ENCODE measurements at regions not wholly inside any gene's neighbourhood (a gene's known extent, or its start where the extent isn't known, plus 50 kb on each side); places are given as distances from the start of the nearest gene placed in this dataset.
"Not testable (repeated sequence)": the region's sequence is repeated elsewhere in the genome, so short reads cannot be mapped to it uniquely, and the experiment has no call there.

GRCh38 chr20:16864963-16865362 is 116.8 kb downstream of the OTOR start:
- no peak for DNase-seq

- no peak for DNase-seq
These were observed 117.2 kb downstream of the OTOR start for GRCh38 chr20:16865406-16865805.

DNA sequence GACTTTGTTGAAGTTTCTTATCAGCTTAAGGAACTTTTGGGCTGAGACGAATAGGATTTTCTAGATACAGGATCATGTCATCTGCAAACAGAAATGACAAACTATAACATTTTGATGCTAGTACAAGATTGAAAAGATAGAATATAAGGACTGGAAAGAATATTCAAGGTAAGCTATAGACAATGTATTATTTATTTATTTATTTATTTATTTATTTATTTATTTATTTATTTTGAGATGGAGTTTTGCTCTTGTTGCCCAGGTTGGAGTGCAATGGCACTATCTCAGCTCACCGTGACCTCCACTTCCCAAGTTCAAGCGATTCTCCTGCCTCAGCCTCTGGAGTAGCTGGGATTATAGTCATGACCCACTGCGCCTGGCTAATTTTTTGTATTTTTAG is 125.0 kb downstream of the OTOR start:
- DNase-seq = not testable (repeated sequence)

DNA sequence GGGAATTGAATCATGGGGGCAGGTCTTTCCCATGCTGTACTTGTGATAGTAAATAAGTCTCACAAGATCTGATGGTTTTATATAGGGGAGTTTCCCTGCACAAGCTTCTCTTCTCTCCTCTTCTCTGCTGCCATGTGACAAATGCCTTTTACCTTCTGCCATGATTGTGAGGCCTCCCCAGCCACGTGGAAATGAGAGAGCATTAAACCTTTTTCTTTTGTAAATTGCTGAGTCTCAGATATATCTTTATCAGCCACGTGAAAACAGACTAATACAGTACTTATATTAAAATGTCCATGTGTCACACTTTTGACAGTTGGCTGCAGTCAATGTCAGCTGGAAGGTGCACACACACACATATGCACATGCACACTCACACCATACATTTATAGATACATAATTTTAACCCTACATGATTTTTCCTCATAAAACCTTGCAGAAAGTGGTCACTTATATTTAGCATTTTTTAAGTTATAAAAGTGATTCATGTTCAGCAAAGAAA is 128.9 kb downstream of the OTOR start:
- no peak for DNase-seq

DNA sequence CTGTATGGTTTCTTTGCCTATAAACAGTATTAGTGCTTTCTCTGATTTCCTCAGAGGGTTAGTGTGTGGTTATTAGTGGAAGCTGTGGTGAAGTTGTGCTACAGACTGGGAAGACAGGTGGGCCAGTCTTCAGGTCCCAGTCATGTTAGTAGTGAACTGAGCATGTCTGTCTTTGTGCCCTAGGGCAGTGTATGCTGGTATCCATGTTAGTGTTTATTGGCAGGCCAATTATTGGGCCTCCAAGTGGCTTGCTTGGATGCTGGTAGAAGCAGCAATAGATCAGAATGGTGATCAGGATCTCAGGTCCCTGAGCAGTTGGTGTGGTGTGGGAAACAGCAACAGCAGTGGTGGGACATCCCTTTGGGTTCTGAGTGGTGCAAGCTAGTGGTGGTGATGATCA is 137.6 kb downstream of the OTOR start:
- DNase-seq = no peak

GRCh38 chr20:16898433-16898832 is 150.3 kb downstream of the OTOR start:
- DNase-seq = no peak

GRCh38 chr20:16902662-16903061 is 154.5 kb downstream of the OTOR start:
- no peak for DNase-seq

DNA sequence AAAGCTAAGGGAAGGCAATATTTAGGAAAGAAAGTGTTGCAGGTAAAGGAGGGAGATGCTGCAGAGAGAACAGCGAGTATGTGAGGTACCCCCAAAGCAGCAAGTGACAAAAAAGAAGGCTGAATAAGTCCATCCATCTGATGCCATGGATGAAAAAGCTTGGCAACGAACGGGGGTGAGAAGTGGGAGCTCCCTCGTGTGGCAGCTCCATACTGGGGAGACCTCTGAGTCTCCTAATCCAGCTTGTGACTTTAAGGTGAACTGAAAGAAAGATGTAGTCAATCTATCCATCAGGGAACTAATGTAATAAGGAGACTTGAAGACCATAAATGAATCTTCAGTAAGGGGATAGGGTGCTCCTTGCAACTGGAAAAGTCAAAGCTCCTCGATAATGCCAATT is 156.6 kb downstream of the OTOR start:
- DNase-seq = no peak

DNA sequence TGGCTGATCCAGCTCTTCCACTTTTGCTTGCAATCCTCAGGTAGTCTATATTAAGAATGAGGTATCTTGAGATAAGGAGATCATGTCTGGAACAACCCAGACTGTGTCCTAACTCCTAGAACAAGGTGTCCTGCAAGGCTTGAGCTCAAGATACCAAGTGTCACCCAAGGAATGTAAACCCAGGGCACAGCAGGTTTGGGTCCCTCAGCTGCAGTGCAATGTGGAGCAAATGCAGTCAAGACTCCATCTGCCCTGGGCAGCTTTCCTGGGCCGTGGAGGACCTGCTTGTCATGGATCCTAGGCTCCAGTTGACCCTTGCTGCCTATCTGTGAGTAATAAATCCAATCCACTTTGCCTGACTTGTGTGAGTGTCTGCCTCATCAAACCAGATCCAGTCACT is 166.1 kb downstream of the OTOR start:
- no peak for DNase-seq

DNA sequence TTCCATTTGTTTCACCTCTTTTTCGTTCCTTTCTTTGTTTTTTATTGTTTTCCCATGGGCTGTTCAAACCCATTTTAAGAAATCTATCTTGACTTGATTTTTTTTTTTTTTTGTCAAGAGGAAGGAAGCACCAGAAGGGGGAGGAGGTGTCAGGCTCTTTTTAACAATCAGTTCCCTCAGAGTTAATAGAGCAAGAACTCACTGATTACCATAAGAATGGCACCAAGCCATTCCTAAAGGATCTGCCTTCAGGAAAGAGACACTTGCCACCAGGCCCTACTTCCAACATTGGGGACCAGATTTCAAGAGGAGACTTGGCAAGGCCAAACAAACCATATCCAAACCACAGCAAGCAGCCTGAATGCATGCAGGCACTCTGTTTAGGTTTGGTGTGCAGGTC is 168.0 kb downstream of the OTOR start:
- DNase-seq = no peak

DNA sequence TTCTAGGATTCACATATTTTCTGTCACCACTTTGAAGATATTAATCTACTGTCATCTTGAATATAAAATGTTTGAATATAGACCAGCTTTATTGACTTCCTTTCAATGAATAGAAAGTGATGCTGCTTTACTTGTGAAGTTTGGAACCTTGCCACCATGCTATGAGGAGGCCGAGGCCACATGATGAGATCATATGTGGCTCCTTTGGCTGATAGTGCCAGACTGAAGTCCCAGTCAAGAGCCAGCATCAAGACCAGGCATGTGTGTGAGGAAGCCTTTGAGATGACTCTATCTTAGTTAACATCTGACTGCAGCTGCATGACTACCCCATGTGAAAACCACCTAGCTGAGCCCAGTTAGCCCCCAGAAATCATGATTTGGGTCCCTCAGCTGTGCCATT is 169.5 kb downstream of the OTOR start:
- no peak for DNase-seq

DNA sequence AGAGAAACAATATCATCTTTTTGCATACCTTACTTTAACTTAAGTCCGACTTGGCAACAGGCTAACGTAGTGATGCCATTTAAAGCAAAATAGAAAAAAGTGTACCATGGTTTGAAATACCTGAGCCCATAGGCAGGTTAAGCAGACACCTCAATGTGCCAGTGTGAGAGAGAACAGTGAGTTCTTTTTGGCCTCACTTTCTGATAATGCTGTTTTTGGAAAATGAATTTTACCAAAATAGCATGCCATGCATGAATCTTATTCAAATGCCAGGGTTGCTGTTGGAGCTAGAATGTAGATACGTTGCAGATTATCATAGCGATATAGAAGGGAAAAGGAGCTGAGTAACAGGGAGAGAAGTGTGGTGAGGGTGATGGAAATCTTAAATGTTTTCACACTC is 170.2 kb downstream of the OTOR start:
- DNase-seq = no peak

DNA sequence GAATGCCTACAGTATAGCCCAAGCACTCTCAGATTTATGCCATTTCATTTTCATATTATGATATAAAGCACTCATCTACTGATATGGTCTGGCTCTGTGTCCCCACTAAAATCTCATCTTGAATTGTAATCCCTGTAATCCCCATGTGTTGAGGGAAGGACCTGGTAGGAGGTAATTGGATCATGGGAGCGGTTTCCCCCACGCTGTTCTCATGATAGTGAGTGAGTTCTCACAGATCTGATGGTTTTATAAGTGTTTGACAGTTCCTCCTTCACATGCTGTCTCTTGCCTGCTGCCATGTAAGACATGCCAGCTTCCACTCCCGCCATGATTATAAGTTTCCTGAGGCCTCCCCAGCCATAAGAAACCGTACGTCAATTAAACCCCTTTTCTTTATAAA is 171.7 kb downstream of the OTOR start:
- DNase-seq = no peak

DNA sequence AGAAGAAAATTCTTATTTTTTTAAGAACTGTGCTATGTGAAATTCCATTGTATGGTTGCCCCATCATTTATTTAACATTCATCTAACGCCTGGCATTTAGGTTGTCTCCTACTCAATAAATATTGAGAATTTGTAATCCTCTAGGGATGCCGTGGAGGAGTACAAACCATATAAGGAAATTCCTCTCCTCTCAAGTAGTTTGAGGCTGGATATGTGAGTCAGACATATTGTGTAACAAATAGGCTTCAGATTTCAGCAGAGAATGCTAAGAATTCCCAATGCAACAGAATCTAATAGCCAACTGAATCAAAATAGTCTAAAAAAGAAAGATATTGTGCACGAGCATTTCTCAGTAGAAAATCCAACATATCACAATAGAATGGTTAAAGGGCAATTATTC is 174.7 kb downstream of the OTOR start:
- no peak for DNase-seq

DNA sequence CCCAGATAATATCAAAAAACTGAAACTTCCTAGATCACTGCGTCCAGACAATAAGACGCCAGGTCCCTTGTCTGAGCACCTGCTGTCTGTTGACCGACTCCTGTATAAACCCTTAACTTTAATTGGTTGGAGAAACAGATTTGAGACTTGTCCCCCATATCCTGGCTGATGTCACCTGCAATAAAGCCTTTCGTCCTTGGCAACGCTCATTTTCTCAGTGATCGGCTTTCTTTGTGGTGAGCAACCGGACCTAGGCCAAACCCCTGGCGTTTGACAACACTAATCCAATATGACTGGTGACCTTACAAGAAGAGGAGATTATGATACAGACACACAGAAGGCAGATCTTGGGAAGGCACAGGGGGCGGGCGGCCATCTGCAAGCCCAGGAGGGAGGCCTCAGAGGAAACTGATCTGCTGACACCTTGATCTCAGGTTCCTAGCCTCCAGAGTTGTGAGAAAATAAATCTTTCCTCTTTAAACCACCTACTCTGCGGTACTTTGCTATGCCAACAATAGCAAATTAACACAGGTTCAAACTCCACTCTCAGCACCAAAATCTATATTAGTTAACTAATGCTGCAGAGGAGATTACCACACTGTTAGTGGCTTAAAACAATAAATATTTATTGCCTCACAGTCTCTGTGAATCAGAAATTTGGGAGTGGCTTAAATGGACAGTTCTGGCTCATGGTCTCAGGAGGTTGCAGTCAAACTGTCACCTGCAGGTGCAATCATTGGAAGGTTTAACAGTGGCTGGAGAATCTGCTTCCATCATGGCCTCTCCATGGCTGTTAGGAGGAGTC is 178.7 kb downstream of the OTOR start:
- no peak for DNase-seq

GRCh38 chr20:16929756-16930155 is 181.6 kb downstream of the OTOR start:
- no peak for DNase-seq

DNA sequence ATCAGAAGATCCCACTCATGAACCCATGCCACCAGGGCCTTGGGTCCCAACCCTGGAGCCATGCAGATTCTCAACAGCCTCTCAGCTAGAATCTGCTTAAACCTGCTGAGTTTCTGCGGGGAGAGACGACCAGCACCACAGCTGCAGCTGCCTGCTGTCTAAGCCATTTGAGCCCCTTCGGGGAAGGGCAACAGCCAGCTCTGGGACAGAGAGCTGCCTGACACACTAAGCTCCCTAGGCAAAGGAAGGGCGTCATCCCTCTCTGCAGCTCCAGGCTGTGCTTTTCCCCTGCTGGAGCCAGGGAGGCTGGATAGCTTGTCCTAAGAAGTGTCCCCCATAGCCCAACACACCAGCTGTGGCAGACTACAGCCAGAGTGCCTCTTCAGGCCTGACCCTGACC is 182.5 kb downstream of the OTOR start:
- DNase-seq = no peak

GRCh38 chr20:16939051-16939450 is 190.9 kb downstream of the OTOR start:
- no peak for DNase-seq

GRCh38 chr20:16940701-16941100 is 192.5 kb downstream of the OTOR start:
- DNase-seq = no peak

DNA sequence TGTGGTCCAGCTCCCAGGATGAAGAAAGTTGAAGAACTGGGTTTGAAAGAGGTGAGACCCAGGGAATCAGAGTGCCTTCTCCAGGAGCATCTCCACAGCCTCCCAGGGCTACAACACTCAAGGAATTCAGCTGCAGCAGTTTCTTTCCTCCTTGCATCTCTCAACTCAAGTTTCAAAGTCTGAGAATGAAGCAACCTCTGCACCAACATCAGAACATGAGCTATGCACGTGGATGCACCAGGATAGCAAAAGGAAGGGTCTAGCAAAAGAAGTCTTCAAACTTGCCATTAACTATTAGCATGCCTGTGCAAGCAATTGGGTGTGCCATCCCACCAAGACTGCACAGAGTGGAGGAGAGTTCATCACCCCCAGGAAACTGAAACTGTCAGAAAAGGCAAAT is 193.9 kb downstream of the OTOR start:
- DNase-seq = no peak

DNA sequence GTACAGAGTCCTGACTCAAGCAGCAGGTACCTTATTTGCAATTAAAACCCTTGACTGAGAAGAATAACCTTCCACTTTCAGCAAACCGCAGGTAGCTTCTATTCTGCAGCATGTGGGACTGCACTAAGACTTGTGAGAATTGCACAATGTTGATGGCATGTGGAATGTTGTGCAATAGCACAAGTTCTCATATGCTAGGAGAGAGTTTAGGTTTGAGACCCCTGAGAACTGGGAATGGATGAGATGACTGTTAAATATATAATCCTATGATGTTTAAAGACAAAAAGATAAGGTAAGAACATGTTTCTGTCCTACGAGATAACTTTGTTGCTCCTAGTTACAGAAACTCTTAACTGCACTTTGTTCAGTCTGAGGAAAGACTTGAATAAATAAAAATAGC is 194.6 kb downstream of the OTOR start:
- no peak for DNase-seq

DNA sequence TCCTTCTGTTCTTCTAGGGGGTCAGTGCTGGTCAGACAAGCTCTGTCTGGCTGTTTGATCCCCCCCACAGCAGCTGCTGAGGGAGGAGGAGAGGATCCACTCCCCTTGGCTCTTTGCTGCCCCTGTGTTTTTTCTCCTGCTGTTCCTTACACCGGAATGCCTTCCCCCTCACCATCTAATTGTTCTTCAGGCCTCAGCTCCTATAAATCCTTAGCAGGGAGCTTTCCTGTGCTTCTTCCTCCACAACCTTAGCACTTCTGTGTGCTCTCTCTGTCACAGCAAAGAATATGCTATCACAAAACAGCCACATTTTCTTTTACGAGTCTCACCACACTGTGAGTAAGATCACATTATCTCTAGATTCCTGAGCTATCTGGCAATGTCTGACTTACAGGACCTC is 196.6 kb downstream of the OTOR start:
- DNase-seq = no peak

- DNase-seq = no peak
These were observed 197.5 kb downstream of the OTOR start for GRCh38 chr20:16945619-16946018.

GRCh38 chr20:16946097-16946496 is 197.9 kb downstream of the OTOR start:
- DNase-seq = no peak

- no peak for DNase-seq
These were observed 199.3 kb downstream of the OTOR start for GRCh38 chr20:16947479-16947878.

Data from activated naive CD4-positive, alpha-beta T cell treated with anti-CD3 and anti-CD28 coated beads, Interleukin-2, amount 50 U/mL, for 16 hours (primary cell).